Osteoblast (primary cell): ENCODE measurements at regions not wholly inside any gene's neighbourhood (a gene's known extent, or its start where the extent isn't known, plus 50 kb on each side); places are given as distances from the start of the nearest gene placed in this dataset.

Experiments
- DNase-seq: peaks from one replicate; pipeline ENCODE4 v3.0.0; 2011; ENCODE audit warnings: low spot score, mixed read lengths; ENCODE audit not compliant: insufficient read length; ENCODE audit errors: missing footprints
- H2AFZ ChIP-seq: 2 replicates; pipeline ENCODE4 v1.6.0; 2011; ENCODE audit warnings: mild to moderate bottlenecking, low read length
- H3K27ac ChIP-seq: 2 replicates; pipeline ENCODE4 v1.5.1; 2011; ENCODE audit warnings: mild to moderate bottlenecking, low read depth, low read length, moderate library complexity
- H3K27me3 ChIP-seq: 2 replicates; pipeline ENCODE4 v1.6.0; 2012; ENCODE audit warnings: mild to moderate bottlenecking, control low read depth, inconsistent platforms, low read length, moderate library complexity; ENCODE audit not compliant: insufficient read depth
- H3K36me3 ChIP-seq: 2 replicates; pipeline ENCODE4 v1.5.1; 2011; ENCODE audit warnings: mild to moderate bottlenecking, low read length, control low read depth, moderate library complexity; ENCODE audit not compliant: insufficient read depth
- H3K4me1 ChIP-seq: 2 replicates; pipeline ENCODE4 v1.5.1; 2011; ENCODE audit warnings: mild to moderate bottlenecking, low read length, control low read depth, moderate library complexity; ENCODE audit not compliant: insufficient read depth
- H3K4me2 ChIP-seq: 2 replicates; pipeline ENCODE4 v1.6.0; 2011; ENCODE audit warnings: mild to moderate bottlenecking, low read length; ENCODE audit not compliant: insufficient read depth
- H3K4me3 ChIP-seq: fragments of 200-600 bp; sonication (generic); 3 replicates; pipeline ENCODE4 v1.5.1; 2012; ENCODE audit warnings: mild to moderate bottlenecking, low read length, inconsistent platforms; ENCODE audit not compliant: insufficient read depth
- H3K79me2 ChIP-seq: 2 replicates; pipeline ENCODE4 v1.6.0; 2012; ENCODE audit warnings: mild to moderate bottlenecking, low read length, control low read depth, inconsistent platforms; ENCODE audit not compliant: insufficient read depth
- H3K9me3 ChIP-seq: 2 replicates; pipeline ENCODE4 v1.5.1; 2011; ENCODE audit warnings: low read depth, low read length, control low read depth
- H4K20me1 ChIP-seq: 2 replicates; pipeline ENCODE4 v1.6.0; 2012; ENCODE audit warnings: mild to moderate bottlenecking, low read length, control low read depth; ENCODE audit not compliant: insufficient read depth
- TF ChIP-seq, protein P1 (sequence below): IDR thresholded peaks from 2 replicates; pipeline ENCODE4 v1.5.1; 2011; ENCODE audit warnings: mild to moderate bottlenecking, low read depth, low read length, moderate library complexity; ENCODE audit errors: extremely low read depth

GRCh38 chr6:105476978-105477377, 74.1 kb upstream of the PREP start:
- H3K4me3 ChIP-seq = no peak overlapping the region

GRCh38 chr6:105474234-105474633, 71.4 kb upstream of the PREP start:
- no peak overlapping the region for H3K4me2 ChIP-seq
- TF ChIP-seq, protein P1, sequence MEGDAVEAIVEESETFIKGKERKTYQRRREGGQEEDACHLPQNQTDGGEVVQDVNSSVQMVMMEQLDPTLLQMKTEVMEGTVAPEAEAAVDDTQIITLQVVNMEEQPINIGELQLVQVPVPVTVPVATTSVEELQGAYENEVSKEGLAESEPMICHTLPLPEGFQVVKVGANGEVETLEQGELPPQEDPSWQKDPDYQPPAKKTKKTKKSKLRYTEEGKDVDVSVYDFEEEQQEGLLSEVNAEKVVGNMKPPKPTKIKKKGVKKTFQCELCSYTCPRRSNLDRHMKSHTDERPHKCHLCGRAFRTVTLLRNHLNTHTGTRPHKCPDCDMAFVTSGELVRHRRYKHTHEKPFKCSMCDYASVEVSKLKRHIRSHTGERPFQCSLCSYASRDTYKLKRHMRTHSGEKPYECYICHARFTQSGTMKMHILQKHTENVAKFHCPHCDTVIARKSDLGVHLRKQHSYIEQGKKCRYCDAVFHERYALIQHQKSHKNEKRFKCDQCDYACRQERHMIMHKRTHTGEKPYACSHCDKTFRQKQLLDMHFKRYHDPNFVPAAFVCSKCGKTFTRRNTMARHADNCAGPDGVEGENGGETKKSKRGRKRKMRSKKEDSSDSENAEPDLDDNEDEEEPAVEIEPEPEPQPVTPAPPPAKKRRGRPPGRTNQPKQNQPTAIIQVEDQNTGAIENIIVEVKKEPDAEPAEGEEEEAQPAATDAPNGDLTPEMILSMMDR = no peak
- peaks cover 5% of the 10 kb centered on the region for H3K27me3 ChIP-seq
- H3K4me3 ChIP-seq = no peak overlapping the region
- H3K9me3 ChIP-seq = peaks cover 1% of the 10 kb centered on the region
- no peaks in the 10 kb centered on the region for H3K4me1 ChIP-seq
- no peaks in the 10 kb centered on the region for H4K20me1 ChIP-seq
- H2AFZ ChIP-seq = peak overlapping the region; percentile 36
- no peak overlapping the region for H3K27ac ChIP-seq
- H3K79me2 ChIP-seq = no peaks in the 10 kb centered on the region
- no peak for DNase-seq
- no peaks in the 10 kb centered on the region for H3K36me3 ChIP-seq

More at GRCh38 chr6:105476978-105477377, 74.1 kb upstream of the PREP start:
- Histone ChIP-seq H2AFZ (no peak overlapping the region), H3K79me2 (no peaks in the 10 kb centered on the region), H3K27ac (no peak overlapping the region), H4K20me1 (no peaks in the 10 kb centered on the region), H3K4me1 (peaks cover 2% of the 10 kb centered on the region), H3K36me3 (no peaks in the 10 kb centered on the region), H3K9me3 (peaks cover 1% of the 10 kb centered on the region), H3K4me2 (no peak overlapping the region), H3K27me3 (no peaks in the 10 kb centered on the region)
- DNase-seq = no peak
- TF ChIP-seq, protein P1 = no peak

DNA sequence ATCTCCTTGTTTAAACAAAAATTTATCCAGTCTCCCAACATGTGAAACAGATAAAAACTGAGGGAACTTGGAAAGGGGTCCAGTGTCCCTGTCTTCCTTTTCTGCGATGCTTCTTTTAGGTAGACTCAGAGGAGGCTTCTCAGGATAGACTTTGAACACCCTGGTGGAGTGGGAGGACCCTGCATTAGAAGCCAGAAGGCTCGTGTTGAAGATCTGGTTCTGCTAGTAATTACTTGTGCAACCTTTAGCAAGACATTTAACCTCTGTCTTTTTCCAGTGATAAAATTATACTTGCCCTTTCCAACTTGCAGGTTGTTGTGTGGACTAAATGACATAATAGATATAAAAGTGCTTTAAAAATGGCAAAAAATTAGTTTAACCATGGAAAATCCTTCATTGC, 67.1 kb upstream of the PREP start:
- H3K27me3 ChIP-seq = peaks cover 7% of the 10 kb centered on the region
- H2AFZ ChIP-seq = no peak overlapping the region
- H3K4me1 ChIP-seq = no peaks in the 10 kb centered on the region
- no peaks in the 10 kb centered on the region for H3K36me3 ChIP-seq
- no peaks in the 10 kb centered on the region for H3K79me2 ChIP-seq
- H4K20me1 ChIP-seq = no peaks in the 10 kb centered on the region
- DNase-seq = no peak
- TF ChIP-seq, protein P1 = no peak
- H3K27ac ChIP-seq = no peak overlapping the region
- H3K4me3 ChIP-seq = no peak overlapping the region
- no peaks in the 10 kb centered on the region for H3K9me3 ChIP-seq
- no peak overlapping the region for H3K4me2 ChIP-seq

- no peaks in the 10 kb centered on the region for H3K36me3 ChIP-seq
- no peak overlapping the region for H3K4me2 ChIP-seq
- H3K27me3 ChIP-seq = peaks cover 7% of the 10 kb centered on the region
- no peak overlapping the region for H2AFZ ChIP-seq
- H3K79me2 ChIP-seq = no peaks in the 10 kb centered on the region
- no peak overlapping the region for H3K27ac ChIP-seq
- TF ChIP-seq, protein P1 = no peak
- DNase-seq = no peak
- no peaks in the 10 kb centered on the region for H3K4me1 ChIP-seq
- no peaks in the 10 kb centered on the region for H4K20me1 ChIP-seq
- no peaks in the 10 kb centered on the region for H3K9me3 ChIP-seq
- no peak overlapping the region for H3K4me3 ChIP-seq
Observed at GRCh38 chr6:105468850-105469249, 66.0 kb upstream of the PREP start.
